K562 (cell line): ENCODE measurements at regions not wholly inside any gene's neighbourhood (a gene's known extent, or its start where the extent isn't known, plus 50 kb on each side); places are given as distances from the start of the nearest gene placed in this dataset.
A peak's percentile ranks its signal among the peaks of the same experiment; 100 is the strongest.

Experiments
- ADNP ChIP-seq: fragments of 200-800 bp; sonication (Bioruptor generic); IDR thresholded peaks from 2 replicates; pipeline ENCODE4 v1.6.1; 2016; ENCODE audit warnings: missing genetic modification characterization, missing compliant biosample characterization
- CBX8 ChIP-seq: fragments of 200-600 bp; sonication (generic); IDR thresholded peaks from 2 replicates; pipeline ENCODE4 v1.6.1; 2012; ENCODE audit warnings: borderline replicate concordance, mixed run types, low read depth, mild to moderate bottlenecking, moderate library complexity, mixed read lengths, low read length, control low read depth, inconsistent platforms; ENCODE audit not compliant: poor library complexity, severe bottlenecking; ENCODE audit errors: extremely low read depth
- HINFP ChIP-seq: fragments of 450-650 bp; conservative IDR thresholded peaks from 2 replicates; pipeline ENCODE4 v1.6.1; 2016; ENCODE audit warnings: missing genetic modification characterization, low read depth, mild to moderate bottlenecking, control low read depth, missing compliant biosample characterization
- IRF2 ChIP-seq: sonication (generic); formaldehyde crosslinking; IDR thresholded peaks from 2 replicates; pipeline ENCODE4 v1.8.1; 2022; ENCODE audit warnings: mild to moderate bottlenecking, missing genetic modification reagents
- MTF1 ChIP-seq: fragments of 250-450 bp; sonication (Bioruptor Pico); IDR thresholded peaks from 2 replicates; pipeline ENCODE4 v1.9.0; 2021; ENCODE audit warnings: moderate library complexity, mild to moderate bottlenecking, inconsistent platforms, borderline replicate concordance
- NFXL1 ChIP-seq: fragments of 450-650 bp; formaldehyde crosslinking; IDR thresholded peaks from 2 replicates; pipeline ENCODE4 v1.4.0; 2021; ENCODE audit warnings: mild to moderate bottlenecking
- PRMT5 ChIP-seq: sonication (generic); formaldehyde crosslinking; IDR thresholded peaks from 2 replicates; pipeline ENCODE4 v1.5.0; 2020; ENCODE audit warnings: missing genetic modification reagents
- SMAD1 ChIP-seq: fragments of 150-350 bp; IDR thresholded peaks from 2 replicates; pipeline ENCODE4 v1.6.1; 2014; ENCODE audit warnings: low read length, low read depth; ENCODE audit not compliant: partially characterized antibody
- SMAD2 ChIP-seq: fragments of 150-350 bp; IDR thresholded peaks from 2 replicates; pipeline ENCODE4 v1.6.1; 2014; ENCODE audit warnings: low read depth, mild to moderate bottlenecking, low read length
- SMAD3 ChIP-seq: fragments of 450-650 bp; formaldehyde crosslinking; conservative IDR thresholded peaks from 2 replicates; pipeline ENCODE4 v1.4.0; 2020; ENCODE audit warnings: mild to moderate bottlenecking
- TRIM24 ChIP-seq, 2 experiments: fragments of 450-650 bp; IDR thresholded peaks; 2 replicates each; pipeline ENCODE4 v1.6.1; 2016
- ZBTB9 ChIP-seq: fragments of 450-650 bp; formaldehyde crosslinking; IDR thresholded peaks from 2 replicates; pipeline ENCODE4 v1.4.0; 2020; ENCODE audit warnings: mild to moderate bottlenecking, moderate library complexity
- ZNF12 ChIP-seq: sonication (generic); formaldehyde crosslinking; IDR thresholded peaks from 2 replicates; pipeline ENCODE4 v1.4.0; 2020; ENCODE audit warnings: mild to moderate bottlenecking, missing genetic modification reagents
- ZNF311 ChIP-seq: fragments of 250-450 bp; sonication (Bioruptor Pico); IDR thresholded peaks from 2 replicates; pipeline ENCODE4 v1.4.0; 2020; ENCODE audit warnings: mild to moderate bottlenecking, moderate library complexity
- ZSCAN32 ChIP-seq: fragments of 450-650 bp; formaldehyde crosslinking; IDR thresholded peaks from 2 replicates; pipeline ENCODE4 v1.4.0; 2020; ENCODE audit warnings: mild to moderate bottlenecking, moderate library complexity
- TF ChIP-seq, protein P1 (sequence below), 2 experiments: IDR thresholded peaks; 2 replicates each; pipeline ENCODE4 v1.6.1; 2012; ENCODE audit warnings: improper control_type of control experiment in 2 of 2, low read depth in 2 of 2, low read length in 2 of 2, borderline replicate concordance in 1 of 2
- TF ChIP-seq, protein P2 (sequence below): fragments of 450-650 bp; IDR thresholded peaks from 2 replicates; pipeline ENCODE4 v1.6.1; 2017; ENCODE audit warnings: antibody characterized with exemption, mild to moderate bottlenecking

GRCh38 chr6:169921217-169921616, 169.8 kb downstream of the ERMARD start (continued):
- TF ChIP-seq ZBTB9 (CRISPR knock-in tag) (peak; percentile 99), TRIM24 (IDR thresholded peaks at IDR 0.05) (no peak), ZNF311 (no peak), CBX8 (no peak), IRF2 (no peak), NFXL1 (CRISPR knock-in tag) (no peak), MTF1 (CRISPR knock-in tag) (no peak), HINFP (tag) (no peak), SMAD1 (no peak), ZNF12 (CRISPR knock-in tag) (no peak), PRMT5 (CRISPR knock-in tag) (no peak), ZSCAN32 (CRISPR knock-in tag) (no peak), ADNP (no peak), SMAD2 (no peak), SMAD3 (CRISPR knock-in tag) (no peak)
- TF ChIP-seq, protein P1, sequence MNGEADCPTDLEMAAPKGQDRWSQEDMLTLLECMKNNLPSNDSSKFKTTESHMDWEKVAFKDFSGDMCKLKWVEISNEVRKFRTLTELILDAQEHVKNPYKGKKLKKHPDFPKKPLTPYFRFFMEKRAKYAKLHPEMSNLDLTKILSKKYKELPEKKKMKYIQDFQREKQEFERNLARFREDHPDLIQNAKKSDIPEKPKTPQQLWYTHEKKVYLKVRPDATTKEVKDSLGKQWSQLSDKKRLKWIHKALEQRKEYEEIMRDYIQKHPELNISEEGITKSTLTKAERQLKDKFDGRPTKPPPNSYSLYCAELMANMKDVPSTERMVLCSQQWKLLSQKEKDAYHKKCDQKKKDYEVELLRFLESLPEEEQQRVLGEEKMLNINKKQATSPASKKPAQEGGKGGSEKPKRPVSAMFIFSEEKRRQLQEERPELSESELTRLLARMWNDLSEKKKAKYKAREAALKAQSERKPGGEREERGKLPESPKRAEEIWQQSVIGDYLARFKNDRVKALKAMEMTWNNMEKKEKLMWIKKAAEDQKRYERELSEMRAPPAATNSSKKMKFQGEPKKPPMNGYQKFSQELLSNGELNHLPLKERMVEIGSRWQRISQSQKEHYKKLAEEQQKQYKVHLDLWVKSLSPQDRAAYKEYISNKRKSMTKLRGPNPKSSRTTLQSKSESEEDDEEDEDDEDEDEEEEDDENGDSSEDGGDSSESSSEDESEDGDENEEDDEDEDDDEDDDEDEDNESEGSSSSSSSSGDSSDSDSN (IDR thresholded peaks at IDR 0.05; ENCODE audit: borderline replicate concordance in 1 of 2, low read depth in 2 of 2, low read length in 2 of 2) = no peak
- TF ChIP-seq, protein P2, sequence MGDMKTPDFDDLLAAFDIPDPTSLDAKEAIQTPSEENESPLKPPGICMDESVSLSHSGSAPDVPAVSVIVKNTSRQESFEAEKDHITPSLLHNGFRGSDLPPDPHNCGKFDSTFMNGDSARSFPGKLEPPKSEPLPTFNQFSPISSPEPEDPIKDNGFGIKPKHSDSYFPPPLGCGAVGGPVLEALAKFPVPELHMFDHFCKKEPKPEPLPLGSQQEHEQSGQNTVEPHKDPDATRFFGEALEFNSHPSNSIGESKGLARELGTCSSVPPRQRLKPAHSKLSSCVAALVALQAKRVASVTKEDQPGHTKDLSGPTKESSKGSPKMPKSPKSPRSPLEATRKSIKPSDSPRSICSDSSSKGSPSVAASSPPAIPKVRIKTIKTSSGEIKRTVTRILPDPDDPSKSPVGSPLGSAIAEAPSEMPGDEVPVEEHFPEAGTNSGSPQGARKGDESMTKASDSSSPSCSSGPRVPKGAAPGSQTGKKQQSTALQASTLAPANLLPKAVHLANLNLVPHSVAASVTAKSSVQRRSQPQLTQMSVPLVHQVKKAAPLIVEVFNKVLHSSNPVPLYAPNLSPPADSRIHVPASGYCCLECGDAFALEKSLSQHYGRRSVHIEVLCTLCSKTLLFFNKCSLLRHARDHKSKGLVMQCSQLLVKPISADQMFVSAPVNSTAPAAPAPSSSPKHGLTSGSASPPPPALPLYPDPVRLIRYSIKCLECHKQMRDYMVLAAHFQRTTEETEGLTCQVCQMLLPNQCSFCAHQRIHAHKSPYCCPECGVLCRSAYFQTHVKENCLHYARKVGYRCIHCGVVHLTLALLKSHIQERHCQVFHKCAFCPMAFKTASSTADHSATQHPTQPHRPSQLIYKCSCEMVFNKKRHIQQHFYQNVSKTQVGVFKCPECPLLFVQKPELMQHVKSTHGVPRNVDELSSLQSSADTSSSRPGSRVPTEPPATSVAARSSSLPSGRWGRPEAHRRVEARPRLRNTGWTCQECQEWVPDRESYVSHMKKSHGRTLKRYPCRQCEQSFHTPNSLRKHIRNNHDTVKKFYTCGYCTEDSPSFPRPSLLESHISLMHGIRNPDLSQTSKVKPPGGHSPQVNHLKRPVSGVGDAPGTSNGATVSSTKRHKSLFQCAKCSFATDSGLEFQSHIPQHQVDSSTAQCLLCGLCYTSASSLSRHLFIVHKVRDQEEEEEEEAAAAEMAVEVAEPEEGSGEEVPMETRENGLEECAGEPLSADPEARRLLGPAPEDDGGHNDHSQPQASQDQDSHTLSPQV = 0 out of 2 replicates have a peak, but pooled peaks have one; percentile 48
